ENCODE measurements at regions not wholly inside any gene's neighbourhood (a gene's known extent, or its start where the extent isn't known, plus 50 kb on each side); places are given as distances from the start of the nearest gene placed in this dataset.
A peak's percentile ranks its signal among the peaks of the same experiment; 100 is the strongest.

DNA sequence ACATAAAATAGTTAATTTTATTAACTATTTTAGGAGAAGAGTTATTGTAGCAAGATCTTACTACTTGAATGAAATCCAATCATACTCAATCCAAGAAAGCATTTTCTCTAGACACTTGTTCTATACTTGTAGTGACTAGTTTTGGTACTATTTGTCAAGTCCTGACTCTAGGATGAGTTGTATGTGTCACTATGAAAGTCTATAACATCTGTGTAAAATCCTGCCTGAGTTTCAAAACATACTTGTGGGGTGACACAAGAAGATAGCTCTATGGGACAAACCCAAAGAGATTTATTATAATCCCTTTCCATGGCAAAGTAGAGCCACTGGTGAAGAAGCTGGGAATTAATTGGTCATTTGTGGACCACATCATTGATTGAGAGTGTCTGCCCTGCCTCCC lies 1042.2 kb upstream of the ADGRL4 start:
- no peak for DNase-seq

DNA sequence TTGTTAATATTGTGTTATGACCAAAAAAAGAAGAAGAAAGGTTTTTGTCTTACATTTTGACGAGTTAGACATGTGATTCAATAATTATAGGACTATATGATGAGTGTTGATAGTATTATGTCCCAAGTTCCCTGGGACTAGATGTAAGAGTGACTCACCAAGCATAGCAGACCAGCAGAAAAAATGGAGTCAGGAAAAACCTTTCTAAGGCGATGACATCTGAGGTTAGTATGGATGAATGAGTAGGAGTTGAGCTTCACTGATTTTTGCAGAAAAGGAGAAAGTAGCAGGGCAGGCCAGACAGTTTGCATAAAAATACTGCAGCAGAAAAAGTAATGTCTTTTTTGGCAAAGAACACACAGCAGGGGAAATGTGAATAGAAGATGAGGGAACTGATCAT lies 1041.3 kb upstream of the ADGRL4 start:
- DNase-seq, result no peak

- DNase-seq, result no peak
Observed at GRCh38 chr1:80044662-80045061, 1038.1 kb upstream of the ADGRL4 start.

DNA sequence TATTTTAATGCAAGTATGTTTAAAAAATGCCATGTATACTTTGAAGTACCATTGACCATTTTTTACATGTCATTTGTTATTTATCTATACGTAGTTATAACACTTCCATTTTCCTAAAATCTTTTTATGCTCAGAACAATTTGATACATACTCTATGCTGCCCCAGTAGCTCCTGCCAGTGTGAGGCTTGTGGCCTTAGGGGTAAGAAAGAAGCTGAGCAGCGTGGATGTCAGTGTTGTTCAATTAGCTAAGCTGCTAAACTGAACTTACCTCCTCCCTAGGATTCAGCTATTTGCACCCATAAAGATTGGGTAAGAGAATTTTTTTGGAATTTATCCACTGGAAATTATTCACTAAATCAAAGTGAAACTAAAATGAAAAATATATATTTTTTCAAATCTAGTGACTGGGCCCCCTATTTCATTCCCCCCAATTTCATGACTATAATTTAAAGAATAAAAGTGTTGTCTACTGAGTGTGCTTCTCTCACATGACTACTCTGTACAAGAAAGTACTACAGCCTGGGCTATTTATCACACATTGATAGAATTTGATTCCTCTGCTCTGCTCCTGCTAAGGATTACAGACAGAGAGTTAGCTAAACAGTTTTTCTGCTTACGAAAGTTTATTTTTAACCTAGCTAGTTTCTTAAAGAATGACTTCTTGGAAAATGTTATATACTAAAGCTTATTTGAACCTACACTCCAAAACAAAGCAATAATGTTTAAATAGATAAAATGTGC lies 1030.3 kb upstream of the ADGRL4 start:
- DNase-seq, result no peak

DNA sequence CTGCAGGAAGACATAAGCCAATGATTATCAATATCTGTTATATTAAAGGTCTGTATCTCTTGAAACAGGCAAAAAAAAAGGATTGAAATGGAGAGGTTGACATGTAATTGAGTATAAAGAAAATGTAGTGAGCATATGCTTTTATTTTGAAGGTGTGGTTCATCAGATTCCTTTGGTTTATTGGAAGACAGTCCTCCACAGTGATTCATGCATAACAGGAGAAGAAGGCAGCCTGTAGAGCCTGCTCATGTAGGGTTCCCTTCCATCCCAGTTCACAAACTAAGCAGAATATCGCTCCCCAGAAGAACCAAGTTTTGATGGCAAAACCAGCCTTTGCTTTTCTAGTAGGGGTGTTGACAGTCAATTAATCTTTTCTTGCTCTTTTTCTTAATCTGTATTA lies 1016.8 kb upstream of the ADGRL4 start:
- no peak for DNase-seq

- no peak for DNase-seq
Observed at GRCh38 chr1:80021891-80022290, 1015.4 kb upstream of the ADGRL4 start.

- DNase-seq, result no peak
Observed at GRCh38 chr1:80018348-80018747, 1011.8 kb upstream of the ADGRL4 start.

DNA sequence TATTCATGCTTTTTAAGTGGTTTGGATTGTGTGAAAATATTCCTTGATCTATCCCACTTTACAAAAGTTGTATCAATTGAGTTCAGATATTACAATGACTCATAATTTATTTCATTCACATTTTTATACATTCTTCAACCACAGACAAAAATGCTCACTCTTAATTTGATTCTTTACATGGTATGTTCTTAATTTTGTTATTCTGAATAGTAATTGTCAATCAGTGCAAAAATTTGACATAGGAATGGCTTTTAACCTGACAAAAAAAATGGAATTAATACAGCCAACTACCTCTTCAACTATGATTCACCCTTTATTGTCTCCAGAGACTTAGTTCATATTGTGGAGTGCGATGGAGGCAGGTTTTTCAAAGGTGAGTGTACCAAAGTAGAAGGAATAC lies 1002.4 kb upstream of the ADGRL4 start:
- DNase-seq, result no peak

GRCh38 chr1:80003250-80003649 lies 996.7 kb upstream of the ADGRL4 start:
- no peak for DNase-seq

DNA sequence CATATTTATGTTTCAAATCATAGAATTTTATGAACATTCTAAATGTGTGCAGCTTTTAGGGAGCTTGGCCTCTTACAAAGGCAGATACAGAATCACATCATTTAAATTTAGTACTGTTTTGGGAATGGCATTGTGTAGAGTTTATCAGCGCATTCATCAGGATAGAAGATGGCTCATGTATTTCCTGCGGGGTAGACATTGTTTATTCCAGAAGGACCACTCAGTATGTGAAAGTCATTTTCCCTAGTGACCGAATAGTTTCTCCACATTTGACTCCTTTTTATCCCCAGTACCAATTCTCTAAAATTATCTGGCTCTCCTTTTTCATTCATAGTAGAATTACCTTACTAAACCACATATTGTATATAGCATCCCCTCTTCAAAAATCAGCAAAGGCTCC lies 981.9 kb upstream of the ADGRL4 start:
- no peak for DNase-seq

GRCh38 chr1:79982211-79982610 lies 975.7 kb upstream of the ADGRL4 start:
- DNase-seq, result peak; percentile 4

GRCh38 chr1:79981481-79981880 lies 975.0 kb upstream of the ADGRL4 start:
- DNase-seq, result no peak

DNA sequence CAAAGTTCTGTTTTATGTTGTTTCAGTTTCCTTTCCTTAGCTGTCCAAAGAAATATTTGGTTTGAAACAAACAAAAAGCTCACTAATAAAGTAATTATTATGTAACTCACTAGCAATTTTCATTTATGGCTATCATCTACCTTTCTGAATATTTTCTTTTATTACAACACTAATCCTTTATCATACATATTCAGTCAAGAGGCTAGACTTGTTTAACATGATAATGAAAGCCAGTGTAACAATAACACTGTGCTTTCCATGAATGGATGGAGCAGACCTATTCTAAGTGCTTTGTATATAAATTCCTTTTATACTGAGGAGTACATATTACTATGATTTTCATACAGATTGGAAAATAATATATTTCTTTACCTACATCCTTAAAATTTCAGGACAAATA lies 972.8 kb upstream of the ADGRL4 start:
- no peak for DNase-seq

DNA sequence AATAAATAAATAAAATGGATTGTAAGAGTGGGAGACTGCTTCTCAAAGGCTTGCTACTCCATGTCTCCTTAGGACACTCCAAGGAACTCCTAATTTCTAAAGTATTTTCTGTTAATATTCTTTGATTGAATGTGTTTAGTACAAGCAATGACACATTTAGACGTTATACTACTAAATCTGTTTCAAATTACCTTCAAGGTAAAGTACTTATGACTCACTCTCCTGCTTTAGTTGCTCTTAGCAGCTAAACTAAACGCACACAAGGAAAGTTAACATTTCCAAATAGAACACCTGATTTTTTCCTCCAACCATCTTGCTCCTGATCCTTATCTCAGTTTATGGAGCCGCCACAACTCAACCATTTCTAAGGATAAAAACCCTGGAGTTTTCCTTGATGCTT lies 969.8 kb upstream of the ADGRL4 start:
- DNase-seq, result no peak

DNA sequence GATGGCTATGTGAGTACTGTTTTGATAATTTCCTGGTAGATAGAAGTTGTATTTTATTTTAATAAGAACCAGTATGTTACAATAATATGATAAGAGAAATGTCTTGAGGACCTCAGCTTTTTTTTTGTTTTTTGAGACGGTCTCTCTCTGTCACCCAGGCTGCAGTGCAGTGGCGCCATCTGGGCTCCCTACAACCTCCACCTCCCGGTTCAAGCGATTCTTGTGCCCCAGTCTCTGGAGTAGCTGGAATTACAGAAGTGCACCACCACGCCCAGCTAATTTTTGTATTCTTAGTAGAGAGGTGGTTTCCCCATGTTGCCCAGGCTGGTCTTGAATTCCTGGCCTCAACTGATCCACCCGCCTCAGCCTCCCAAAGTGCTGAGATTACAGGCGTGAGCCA lies 968.1 kb upstream of the ADGRL4 start:
- DNase-seq, result no peak

GRCh38 chr1:79969886-79970285 lies 963.4 kb upstream of the ADGRL4 start:
- DNase-seq, result no peak

- DNase-seq, result no peak
Observed at GRCh38 chr1:79966438-79966837, 959.9 kb upstream of the ADGRL4 start.

- DNase-seq, result no peak
Observed at GRCh38 chr1:79959635-79960034, 953.1 kb upstream of the ADGRL4 start.

GRCh38 chr1:79955966-79956365 lies 949.4 kb upstream of the ADGRL4 start:
- no peak for DNase-seq

GRCh38 chr1:79950511-79950910 lies 944.0 kb upstream of the ADGRL4 start:
- DNase-seq, result no peak

DNA sequence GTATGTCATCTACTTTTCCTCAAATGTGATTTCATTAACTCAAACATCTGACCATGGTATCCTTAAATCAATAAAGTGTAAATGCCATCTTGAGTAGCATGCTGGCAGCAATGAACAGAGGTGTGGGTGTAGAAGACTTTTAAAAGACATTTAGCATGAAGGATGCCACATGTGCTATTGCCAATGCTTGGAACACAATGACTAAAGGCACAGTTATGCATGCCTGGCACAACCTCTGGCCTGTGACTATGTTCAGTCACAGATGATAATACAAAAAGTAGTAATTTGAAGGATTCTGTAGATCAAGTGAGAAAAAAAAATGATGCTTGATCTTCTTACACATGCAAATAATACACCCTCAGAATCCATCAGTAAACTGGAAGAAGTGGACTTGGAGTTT lies 938.9 kb upstream of the ADGRL4 start:
- DNase-seq, result no peak

GRCh38 chr1:79929356-79929755 lies 922.8 kb upstream of the ADGRL4 start:
- DNase-seq, result no peak

- no peak for DNase-seq
Observed at GRCh38 chr1:79928901-79929300, 922.4 kb upstream of the ADGRL4 start.

DNA sequence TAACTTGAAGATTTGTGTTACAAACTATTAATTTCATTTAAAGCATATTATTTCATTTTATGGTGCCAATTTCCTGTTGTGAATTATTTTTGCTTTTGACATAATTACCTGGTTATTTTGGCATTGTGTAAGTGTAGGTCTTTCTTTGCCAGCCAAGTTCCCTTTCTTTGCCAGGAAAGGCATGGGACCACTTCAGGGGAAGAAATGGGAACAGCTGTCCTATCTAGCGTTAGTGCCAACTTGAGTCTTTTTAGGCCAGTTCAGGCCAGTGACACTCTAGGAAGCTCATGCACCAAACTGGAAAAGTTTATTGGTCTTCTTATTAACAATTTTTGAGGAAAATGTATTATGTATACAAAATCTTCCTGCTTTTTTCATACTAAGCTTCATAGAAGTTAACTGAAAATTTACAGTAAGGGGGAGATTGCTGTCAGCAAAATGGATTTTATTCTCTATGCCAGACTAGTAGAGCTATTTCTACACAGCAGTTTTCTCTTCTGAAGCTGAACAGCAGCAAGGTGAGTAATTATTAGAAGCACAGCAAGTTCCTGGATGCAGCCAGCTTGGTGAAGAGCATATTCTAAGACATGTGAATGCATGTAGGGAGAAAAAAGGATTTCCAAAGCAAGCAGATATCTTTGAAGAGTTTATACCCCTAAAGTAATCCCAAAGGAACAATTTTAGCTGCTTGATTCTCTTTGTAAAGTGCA lies 914.6 kb upstream of the ADGRL4 start:
- DNase-seq, result no peak

Data from left kidney (tissue), 1 donor.